Renal cortical epithelial cell (primary cell): ENCODE measurements at regions not wholly inside any gene's neighbourhood (a gene's known extent, or its start where the extent isn't known, plus 50 kb on each side); places are given as distances from the start of the nearest gene placed in this dataset.

ENCODE experiments used
- DNase-seq: peaks from one replicate; pipeline ENCODE4 v3.0.0-alpha.2; 2011; ENCODE audit warnings: low read depth

DNA sequence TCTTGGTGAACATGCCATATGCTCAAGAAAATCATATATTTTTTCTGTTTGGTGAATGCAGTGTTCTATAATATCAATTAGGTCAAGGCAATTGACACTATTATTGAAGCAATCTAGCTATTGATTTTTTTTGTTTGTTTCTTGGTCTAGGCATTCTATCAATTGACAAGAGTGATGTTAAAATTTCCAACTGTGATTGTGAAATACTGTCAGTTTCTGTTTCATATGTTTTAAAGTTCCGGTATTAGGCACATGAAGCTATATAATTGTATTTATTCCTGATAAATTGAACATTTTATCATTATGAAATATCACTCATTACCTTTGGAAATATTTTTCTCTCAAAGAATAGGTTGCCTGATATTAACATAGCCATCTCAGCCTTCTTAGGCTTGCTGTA, 653.4 kb downstream of the HDGFL1 start:
- no peak for DNase-seq

DNA sequence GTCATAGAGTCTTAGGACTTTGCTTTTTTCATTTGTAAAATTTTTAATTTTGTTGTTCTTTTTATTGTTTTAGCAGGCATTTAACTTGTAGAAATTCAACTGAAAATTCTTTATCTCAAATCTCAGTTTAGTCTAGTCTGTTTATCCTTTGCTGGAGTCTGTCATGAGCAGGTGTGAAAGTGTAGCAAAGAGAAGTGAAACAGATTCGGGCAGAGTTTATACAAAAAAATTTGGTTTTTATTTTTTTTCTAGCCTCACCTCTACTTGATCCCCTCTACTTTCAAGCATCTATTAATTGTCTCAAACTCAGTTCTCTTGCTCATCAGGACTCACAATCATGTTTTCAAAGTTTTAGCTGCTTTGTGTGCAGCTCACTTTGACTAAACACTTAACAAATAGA, 655.2 kb downstream of the HDGFL1 start:
- DNase-seq = no peak

DNA sequence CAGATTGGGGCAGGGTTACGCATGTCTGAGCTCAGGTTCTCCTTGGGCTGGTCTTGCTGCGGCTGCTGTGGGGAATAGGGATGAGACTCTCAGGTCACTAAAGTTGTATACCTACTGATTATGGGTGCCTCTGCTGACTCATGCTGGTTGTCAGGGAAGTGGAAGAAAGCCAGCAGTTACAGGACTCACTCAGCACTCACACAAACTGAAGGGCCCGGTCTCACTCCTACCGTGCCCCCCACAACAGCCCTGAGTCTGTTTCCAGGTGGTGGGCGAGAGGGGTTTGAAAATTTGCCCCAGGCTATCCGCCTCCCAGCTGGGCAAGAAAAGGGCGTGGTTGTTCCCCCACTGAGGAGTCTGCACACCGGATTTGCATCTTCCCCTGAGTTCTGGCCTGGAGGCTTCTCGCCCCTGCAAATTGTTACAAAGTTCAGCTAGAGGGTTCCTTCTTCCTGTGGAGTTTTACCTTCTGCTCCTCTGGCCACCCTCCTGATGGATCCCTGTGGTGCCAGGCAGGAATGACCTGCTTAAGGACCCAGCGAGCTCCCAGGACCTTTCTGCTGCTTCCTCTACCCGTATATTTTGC, 659.2 kb downstream of the HDGFL1 start:
- DNase-seq = no peak

DNA sequence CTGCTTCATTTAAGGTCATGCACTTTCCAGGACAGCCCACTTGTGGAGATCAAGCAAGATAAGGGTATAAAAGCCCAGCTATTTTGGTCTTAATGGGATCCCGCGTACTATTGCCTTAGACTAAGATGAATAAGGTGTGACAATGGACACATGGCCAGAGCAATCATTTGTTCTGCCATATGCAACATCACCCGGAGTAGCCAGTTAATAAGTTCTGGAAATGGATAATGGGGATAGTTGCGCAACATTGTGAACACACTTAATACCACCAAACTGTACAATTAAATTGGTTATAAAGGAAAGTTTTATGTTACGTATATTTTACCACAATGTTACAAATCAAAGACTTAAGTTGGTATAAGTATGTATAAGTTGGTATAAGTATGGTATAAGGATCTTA, 674.5 kb downstream of the HDGFL1 start:
- peak; percentile 22 for DNase-seq

DNA sequence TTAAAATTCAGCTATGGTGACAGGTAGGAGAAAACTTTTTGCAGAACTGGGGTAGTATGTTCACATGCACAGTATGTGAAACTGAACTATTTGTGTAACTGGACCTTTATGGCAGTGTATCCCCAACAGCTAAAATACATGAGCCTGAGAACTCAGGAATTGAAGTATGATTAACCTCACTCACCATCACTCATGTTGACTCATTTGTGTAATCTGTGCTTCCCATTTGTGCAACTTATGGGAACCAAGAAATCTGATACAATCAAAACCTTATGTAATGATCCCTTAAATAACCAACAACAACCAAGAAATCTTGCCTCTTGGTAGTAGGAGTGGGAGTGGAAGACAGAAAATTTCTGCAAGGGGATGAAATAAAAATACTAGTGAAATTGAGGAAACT, 674.9 kb downstream of the HDGFL1 start:
- DNase-seq = peak; percentile 72

DNA sequence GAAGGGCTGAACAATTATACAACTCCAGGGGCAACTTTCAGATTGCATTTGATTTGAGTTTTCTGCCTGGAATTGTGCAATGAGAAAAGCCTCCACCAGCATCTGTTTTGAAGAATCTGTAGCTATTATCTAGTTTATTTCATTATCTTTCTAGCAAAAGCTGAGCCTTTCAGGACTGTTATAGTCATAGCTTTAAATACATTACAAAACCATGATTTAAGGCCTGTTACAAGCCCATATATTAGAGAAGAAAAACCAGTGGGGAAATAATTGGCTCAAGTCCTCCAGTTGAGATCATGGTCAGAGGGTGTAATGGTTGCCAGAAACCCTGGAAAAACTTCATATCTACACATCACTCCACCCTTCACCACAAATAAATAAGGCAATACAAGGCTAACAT, 676.2 kb downstream of the HDGFL1 start:
- DNase-seq = no peak

DNA sequence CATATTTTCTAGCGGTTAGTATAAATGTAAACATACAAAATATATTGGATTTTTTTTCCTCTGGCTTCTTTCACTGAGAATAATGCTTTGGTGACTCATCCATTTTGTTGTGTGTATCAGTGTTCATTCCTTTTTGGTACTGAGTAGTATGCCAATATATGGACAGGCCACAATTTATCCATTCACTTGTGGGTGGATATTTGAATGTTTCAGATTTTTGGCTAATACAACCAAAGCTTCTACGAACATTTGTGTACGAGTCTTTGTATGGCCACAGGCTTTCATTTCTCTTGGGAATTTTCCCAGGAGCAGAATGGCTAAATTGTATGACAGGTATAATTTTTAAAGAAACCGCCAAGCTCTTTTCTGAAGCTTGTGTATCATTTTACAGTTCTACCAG, 677.5 kb downstream of the HDGFL1 start:
- no peak for DNase-seq

DNA sequence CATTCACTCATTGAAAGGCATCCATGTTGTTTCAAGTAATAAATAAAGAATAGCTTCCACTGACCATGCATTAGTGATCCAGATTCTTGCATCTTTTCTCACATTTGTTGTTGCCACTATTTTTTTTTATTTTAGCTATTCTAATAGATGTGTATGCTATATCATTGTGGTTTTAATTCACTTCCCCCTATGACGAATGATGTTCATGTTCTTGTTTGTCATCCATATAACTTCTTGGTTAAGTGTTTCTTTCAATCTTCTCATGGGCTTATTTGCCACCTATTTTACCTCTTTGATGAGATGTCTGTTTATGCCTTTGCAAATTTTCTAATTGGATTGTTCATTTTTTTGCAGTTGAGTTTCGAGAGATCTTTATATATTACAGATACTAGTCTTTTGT, 681.2 kb downstream of the HDGFL1 start:
- no peak for DNase-seq

DNA sequence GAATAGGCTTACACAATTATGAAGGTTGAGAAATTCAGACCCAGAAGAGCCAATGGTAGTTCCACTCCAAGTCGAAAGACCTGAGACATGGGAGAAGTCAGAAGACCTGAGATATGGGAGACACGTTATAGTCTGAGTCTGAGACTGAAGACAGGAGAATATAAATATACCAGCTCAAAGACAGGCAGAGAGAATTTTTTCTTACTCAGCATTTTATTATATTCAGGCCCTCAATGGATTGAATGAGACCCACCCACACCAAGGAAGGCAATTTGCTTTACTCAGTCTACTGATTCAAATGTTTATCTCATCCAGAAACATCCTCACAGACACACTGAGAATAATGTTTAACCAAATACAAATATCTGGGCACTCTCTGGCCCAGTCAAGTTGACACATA, 693.5 kb downstream of the HDGFL1 start:
- no peak for DNase-seq

DNA sequence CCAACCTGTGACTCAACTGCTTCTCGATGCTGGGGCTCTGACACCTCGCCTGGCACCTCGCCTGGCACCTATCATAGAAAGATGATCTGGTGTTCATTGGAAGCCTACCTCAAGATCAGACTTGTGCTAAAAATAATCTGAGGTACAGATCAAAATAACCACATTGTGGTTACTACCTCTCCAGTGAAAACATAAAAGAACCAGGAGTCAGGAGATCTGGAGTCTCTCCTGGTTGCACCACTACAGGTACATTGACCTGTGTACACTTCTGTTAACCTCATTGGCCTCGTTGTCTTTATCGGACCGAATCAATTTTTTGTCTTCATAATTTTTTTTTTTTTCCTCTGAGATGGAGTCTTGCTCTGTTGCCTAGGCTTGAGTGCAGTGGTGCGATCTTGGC, 695.9 kb downstream of the HDGFL1 start:
- no peak for DNase-seq

DNA sequence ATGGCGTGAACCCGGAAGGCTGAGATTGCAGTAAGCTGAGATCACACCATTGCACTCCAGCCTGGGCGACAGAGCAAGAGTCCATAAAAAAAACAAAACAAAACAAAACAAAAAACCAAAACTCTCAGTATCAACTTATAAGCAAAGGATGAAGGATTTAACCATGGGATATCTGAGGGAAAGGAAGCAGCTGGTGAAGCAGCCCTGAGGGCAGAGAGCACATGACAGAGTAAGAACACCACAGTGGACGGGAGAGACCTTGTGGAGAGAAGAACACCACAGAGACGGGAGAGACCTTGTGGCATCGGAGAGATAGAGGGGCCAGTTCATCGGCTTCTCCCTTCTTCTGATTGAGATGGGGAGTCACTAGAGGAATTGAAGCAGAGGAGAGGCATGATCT, 697.2 kb downstream of the HDGFL1 start:
- no peak for DNase-seq

DNA sequence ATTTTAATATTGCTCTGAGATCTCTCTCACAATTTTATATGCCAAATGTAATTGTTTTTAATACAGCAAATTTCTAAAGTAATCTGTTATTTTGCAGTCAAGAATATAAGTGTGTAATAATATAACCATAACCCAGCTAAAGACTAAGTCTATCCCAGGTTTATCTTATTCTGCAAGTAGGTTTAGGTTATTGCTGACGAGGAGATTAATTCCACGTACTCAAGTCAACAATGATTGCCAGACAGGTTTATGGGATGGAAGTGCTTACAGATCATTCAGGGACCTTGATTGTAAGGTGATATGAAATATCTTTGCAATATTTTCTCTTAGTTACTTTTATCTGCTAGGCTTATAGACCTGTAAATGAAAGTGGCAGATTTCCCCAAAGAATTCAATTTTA, 698.3 kb downstream of the HDGFL1 start:
- no peak for DNase-seq

DNA sequence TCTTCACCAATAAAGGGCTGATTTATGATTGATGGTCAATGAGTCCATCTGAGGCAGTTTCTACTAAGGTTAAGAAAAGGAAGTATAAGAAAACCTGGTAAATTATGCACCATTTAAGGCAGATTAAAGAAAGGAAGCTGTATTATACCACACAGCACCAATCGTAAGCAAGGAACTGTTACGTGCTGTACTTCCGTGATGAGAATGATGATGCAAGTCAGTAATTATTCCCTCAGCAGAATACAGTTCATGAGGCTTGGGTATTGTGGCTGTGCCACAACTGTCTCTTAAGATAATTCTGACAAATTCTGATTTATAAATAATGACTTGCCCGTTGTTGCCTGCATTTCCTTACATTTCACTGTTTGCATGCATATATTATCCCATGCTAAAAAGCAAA, 699.0 kb downstream of the HDGFL1 start:
- DNase-seq = no peak

DNA sequence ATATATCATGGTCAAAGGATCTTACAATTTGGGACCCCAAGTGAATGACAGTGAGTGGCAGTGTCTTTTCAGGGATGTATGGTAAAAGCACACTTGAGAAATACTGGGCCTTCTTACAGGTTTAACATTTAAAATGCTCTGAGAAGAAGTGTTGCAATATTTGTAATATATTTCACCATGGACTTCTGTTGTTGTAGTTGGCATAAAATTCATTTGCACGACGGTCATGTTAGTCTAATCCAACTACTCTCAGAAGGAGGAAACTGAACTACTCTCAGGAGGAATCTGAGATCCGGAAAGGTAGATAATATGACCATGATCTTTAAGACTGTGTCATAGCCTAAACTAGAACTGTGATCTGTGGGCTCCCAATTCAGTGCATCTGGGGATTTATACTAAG, 700.1 kb downstream of the HDGFL1 start:
- DNase-seq = no peak

DNA sequence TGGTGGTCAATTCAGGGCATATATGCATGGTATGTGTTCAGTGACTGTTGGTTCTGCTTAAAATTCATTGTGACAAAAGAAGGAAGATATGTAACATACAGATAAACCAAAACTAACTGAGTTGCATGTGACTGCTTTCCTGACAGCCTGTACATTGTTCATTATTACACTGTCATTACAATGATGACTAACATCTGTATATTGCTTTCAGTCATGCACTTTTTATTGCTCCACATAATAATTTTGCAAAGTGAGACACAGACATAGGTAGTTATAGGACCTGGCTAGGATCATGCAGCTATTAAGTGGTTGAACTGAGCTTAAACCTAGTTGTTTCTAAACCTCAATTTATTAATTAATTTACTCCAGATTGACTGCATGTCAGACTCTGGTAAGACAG, 703.2 kb downstream of the HDGFL1 start:
- DNase-seq = no peak

DNA sequence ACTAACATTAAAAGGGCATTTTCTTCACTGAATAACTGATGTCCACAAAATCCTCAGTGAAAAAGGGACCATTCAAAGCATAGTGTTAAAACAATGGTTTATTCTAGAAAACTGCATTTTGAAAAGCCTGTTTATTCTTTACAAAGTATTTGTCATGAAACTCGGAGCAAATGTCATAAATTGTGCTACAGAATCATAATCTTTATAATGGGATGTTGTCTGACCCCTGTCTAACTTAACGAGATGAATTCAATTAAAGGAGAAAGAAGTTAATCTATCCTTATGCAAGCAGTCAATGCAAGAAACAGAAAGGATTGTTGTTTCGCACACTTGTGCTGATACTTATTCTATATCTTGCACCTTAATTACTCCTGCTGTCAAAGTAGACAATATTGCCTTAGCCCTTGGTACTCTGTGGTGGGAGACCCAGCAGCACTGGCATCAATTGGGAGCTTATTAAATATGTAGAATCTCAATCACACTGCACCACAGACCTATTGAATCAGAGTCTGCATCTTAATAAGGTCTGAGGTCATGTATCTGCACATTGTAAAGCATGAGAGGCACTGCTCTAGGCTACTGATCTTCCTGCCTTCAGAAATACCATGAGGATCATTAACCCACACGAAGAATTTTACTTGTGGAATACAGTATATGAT, 708.3 kb downstream of the HDGFL1 start:
- no peak for DNase-seq

DNA sequence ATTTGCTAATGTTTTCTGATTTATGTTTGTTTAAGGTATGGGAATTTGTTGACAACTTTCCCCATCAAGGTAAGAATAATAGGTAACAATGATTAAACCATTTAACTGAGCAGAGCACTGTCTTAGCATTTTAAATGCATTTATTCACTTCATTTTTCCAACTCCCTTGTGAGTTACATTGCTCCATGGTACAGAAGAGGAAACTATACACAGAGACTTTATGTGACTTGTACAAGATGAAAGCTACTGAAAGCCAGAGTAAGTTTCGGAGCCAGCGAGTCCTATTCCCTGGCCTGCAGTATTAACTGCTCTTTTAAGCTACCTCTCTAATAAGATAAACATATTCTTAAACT, 708.8 kb downstream of the HDGFL1 start:
- no peak for DNase-seq

DNA sequence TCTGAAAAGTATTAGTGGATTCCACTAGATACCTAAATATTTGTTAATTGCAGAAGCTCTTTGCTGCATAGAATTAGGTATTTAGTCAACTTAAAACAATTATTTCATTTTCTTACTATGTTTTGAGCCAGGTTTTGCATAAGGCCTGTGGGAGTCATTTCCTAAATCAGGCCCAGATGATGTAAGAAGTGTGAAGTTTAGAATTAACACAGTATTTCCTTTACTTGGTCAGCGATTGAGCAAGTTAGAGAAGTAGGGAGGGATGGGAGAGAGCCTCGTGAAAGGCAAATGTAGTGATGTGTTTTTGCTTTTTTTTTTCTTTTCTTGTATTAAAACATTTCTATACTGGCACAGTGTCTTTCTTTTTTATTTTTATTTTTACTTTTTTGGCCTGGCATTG, 711.1 kb downstream of the HDGFL1 start:
- peak; percentile 8 for DNase-seq

DNA sequence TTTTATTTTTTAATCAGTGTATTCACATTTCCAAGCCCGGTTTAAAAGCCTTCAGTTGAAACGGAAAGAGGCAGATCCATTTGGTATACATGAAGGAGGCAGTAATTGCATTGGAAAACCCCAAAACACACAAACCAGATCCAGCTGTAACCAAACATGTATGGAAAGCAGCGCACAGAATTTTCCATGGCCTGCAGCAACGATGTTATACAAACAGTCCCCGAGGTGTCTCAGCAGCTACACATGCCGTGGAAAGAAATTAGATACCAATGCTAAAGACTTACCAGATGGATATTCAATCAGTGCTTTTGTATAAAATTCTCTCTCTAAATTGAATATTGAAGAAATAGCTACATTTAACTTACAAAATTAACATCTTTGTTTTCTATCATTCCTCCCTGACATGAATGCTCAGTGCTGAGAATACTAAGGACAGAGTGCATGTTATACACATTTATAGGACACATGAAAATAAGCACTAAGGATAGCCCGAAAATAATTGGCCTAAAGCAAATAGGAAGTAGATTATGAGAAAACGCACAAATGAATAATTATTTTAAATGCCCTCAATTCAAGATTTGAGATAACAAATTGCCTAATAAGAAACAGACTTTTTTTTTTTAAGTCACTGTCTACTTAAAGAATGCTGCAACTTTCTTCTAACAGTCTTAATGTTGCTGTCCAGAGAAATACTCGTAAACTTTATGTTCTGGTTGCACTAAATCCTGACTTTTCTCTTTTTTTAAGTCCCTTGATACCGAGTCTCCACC, 713.1 kb downstream of the HDGFL1 start:
- DNase-seq = no peak

DNA sequence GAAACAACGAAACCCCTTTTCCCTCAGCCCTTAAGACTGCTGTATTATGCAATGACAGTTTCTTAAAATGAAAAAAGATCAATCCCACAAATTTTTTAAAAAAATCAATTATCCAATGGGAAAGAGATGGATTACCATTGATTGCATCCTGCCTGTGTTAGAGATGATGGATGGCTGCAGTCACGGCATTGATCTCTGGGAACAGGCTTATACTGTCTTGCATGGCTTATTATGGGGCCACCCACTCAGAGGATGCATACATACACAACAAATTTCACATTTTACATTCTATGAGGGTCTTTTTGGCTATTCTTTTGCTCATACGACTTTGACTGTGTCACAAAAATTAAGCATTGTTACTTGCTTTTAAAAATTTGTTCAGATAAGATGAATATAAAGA, 724.3 kb downstream of the HDGFL1 start:
- DNase-seq = no peak

DNA sequence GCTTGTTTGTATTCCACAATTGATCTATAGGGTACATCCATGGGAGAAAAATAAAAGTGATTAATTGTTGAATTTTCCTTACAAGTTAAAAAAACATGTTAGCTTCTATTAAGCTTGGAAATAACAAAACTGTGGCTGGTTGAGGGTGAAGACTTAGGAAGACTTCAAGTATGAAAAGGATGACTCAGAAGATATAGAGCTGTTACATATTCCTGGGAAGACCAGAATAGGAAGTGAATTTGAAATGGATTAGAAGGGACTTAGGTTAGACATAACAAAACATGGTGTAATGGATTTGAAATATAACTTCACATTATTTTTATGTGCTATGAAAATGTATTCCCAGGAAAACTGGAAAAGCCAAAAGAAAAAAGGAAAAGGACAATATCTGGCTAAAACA, 732.2 kb downstream of the HDGFL1 start:
- DNase-seq = no peak

DNA sequence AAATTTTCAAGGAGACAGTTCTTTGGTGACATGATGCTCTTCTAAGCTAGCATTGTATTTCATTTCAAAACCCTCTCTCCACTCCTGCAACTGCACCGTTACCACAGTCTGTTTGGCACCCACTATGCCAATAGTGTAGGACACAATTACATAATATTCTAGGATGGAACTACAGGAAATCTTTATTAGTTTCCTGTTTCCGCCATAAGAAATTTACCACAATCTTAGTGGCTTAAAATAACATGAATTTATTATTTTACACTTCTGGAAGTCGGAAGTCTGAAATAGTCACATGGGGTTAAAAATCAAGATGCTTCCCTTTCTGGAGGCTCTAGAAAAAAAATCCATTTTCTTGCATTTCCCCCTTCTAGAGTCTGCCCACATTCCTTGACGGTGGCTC, 733.1 kb downstream of the HDGFL1 start:
- DNase-seq = no peak

DNA sequence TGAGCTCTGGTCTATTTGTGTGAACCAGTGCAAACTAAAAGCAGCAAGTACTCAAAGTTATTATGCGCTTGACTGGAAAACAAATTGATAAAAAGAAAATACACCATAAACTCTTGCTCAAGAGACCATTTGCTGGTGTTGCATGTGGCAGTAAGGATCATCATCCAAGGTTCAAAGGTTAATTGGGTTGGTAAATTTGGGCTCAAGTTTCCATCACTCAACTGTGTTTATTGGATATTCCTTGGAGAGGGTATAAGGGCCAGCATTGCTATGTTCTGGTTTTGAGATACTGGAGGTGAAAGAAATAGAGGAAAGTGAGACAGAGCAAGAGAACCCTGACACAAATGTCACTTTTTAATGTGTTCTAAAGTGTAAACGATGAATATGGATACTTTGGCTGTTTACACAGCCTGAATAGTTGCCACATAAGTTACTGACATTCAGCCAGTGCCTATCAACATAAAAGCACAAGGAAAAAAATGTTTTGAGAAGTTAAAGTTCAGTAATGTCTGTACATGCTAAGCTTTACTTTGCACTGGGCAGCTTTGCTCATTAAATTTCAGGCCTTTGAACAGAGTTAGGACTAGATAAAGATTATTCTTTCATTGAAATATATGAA, 736.1 kb downstream of the HDGFL1 start:
- no peak for DNase-seq
